BLaER1 (cell line): ENCODE measurements at regions not wholly inside any gene's neighbourhood (a gene's known extent, or its start where the extent isn't known, plus 50 kb on each side); places are given as distances from the start of the nearest gene placed in this dataset.
"Not testable (repeated sequence)": the region's sequence is repeated elsewhere in the genome, so short reads cannot be mapped to it uniquely, and the experiment has no call there.

ENCODE experiments used
- H3K27ac ChIP-seq: shearing (Covaris generic); formaldehyde crosslinking; 2 replicates; pipeline ENCODE4 v1.8.1; 2022
- H3K27me3 ChIP-seq: shearing (Covaris generic); formaldehyde crosslinking; 2 replicates; pipeline ENCODE4 v1.8.1; 2022
- H3K36me3 ChIP-seq: shearing (Covaris generic); formaldehyde crosslinking; 2 replicates; pipeline ENCODE4 v1.8.1; 2022
- H3K4me1 ChIP-seq: shearing (Covaris generic); formaldehyde crosslinking; 2 replicates; pipeline ENCODE4 v1.8.1; 2022
- H3K4me2 ChIP-seq: shearing (Covaris generic); formaldehyde crosslinking; 2 replicates; pipeline ENCODE4 v1.8.1; 2022
- H3K4me3 ChIP-seq: shearing (Covaris generic); formaldehyde crosslinking; 2 replicates; pipeline ENCODE4 v1.8.1; 2022
- H3K9ac ChIP-seq: shearing (Covaris generic); formaldehyde crosslinking; 2 replicates; pipeline ENCODE4 v1.8.1; 2022
- H3K9me3 ChIP-seq: shearing (Covaris generic); formaldehyde crosslinking; 2 replicates; pipeline ENCODE4 v1.8.1; 2022
- H4K20me1 ChIP-seq: shearing (Covaris generic); formaldehyde crosslinking; 2 replicates; pipeline ENCODE4 v1.8.1; 2022
- Cebpa-rat ChIP-seq: shearing (Covaris generic); IDR thresholded peaks from 2 replicates; pipeline ENCODE4 v1.8.1; 2022

- no peak for TF ChIP-seq Cebpa-rat
- no peaks in the 10 kb centered on the region for H3K9me3 ChIP-seq
- no peak overlapping the region for H3K9ac ChIP-seq
- H3K27ac ChIP-seq, result no peak overlapping the region
- no peaks in the 10 kb centered on the region for H3K27me3 ChIP-seq
- H3K4me2 ChIP-seq, result no peak overlapping the region
- H3K36me3 ChIP-seq, result no peaks in the 10 kb centered on the region
- H4K20me1 ChIP-seq, result no peaks in the 10 kb centered on the region
- no peaks in the 10 kb centered on the region for H3K4me1 ChIP-seq
- H3K4me3 ChIP-seq, result no peak overlapping the region
These were observed 65.0 kb upstream of the SYT9 start for GRCh38 chr11:7186676-7187075.

GRCh38 chr11:7192785-7193184 lies 58.9 kb upstream of the SYT9 start:
- not testable (repeated sequence) for H3K27me3 ChIP-seq, H3K9ac ChIP-seq

GRCh38 chr11:7196396-7197146 lies 55.1 kb upstream of the SYT9 start:
- TF ChIP-seq Cebpa-rat, result no peak
- peaks cover 39% of the 10 kb centered on the region for H3K4me1 ChIP-seq
- H3K27me3 ChIP-seq, result no peaks in the 10 kb centered on the region
- H3K36me3 ChIP-seq, result no peaks in the 10 kb centered on the region
- H3K9ac ChIP-seq, result no peak overlapping the region
- no peaks in the 10 kb centered on the region for H4K20me1 ChIP-seq
- peak overlapping the region; percentile 46 for H3K4me2 ChIP-seq
- no peaks in the 10 kb centered on the region for H3K9me3 ChIP-seq
- H3K4me3 ChIP-seq, result no peak overlapping the region
- no peak overlapping the region for H3K27ac ChIP-seq

More at GRCh38 chr11:7192785-7193184, 58.9 kb upstream of the SYT9 start:
- H3K36me3 ChIP-seq, H3K9me3 ChIP-seq, H3K4me3 ChIP-seq, H3K27ac ChIP-seq, H4K20me1 ChIP-seq, H3K4me2 ChIP-seq: not testable (repeated sequence)
- H3K4me1 ChIP-seq, result peaks cover 39% of the 10 kb centered on the region

- H3K27ac ChIP-seq, result no peak overlapping the region
- H3K36me3 ChIP-seq, result no peaks in the 10 kb centered on the region
- peaks cover 39% of the 10 kb centered on the region for H3K4me1 ChIP-seq
- TF ChIP-seq Cebpa-rat, result no peak
- no peak overlapping the region for H3K4me2 ChIP-seq
- no peaks in the 10 kb centered on the region for H3K9me3 ChIP-seq
- no peak overlapping the region for H3K4me3 ChIP-seq
- H4K20me1 ChIP-seq, result no peaks in the 10 kb centered on the region
- H3K27me3 ChIP-seq, result no peaks in the 10 kb centered on the region
- no peak overlapping the region for H3K9ac ChIP-seq
These were observed 54.2 kb upstream of the SYT9 start for GRCh38 chr11:7197469-7197868.
